CD4-positive, alpha-beta T cell treated with Interferon alpha-2 for 1 hour (primary cell): ENCODE measurements at regions not wholly inside any gene's neighbourhood (a gene's known extent, or its start where the extent isn't known, plus 50 kb on each side); places are given as distances from the start of the nearest gene placed in this dataset.

Experiments used
- DNase-seq, 2 donors: peaks; one replicate each; pipeline ENCODE4 v3.0.0-alpha.2; 2020 to 2022

DNA sequence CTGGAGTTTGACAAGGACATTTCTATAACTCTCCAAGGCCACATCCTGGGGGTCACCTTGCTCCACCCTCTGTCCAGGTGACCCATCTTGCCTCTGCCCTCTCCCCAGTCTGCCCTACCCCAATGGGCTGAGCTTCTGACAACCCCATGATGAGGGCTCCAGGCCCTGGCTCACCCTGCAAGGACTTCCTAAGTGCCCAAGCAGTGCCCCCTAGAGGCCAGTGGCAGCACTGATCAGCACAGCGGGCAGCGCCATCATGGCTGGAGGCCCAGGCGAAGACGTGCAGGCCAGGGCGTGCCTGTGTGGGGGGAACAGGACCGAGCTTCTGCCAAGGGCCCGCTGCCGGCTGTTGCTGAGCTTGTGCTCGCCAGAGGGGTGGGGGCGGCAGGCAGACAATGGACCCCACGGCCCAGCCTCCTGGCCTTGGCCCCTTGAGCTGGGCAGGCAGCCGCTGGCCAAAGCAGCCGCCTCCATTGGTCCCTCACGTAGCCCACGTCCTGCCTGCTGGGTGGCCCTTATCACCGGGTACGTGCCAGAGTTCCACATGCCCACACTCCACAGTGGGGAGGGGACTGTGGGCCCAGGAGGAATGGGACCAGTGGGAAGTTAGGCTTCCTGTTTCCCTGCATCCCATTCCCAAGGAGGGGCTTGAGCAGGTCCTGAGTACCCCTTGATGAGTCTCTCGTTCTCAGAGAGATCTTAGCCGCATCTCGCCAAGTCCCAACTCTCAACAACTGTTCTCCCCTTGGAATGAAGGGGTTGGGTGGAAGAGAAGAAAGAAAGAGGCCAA lies 64.3 kb downstream of the MRPL14 start:
- DNase-seq = peak; percentile 19 to 23

DNA sequence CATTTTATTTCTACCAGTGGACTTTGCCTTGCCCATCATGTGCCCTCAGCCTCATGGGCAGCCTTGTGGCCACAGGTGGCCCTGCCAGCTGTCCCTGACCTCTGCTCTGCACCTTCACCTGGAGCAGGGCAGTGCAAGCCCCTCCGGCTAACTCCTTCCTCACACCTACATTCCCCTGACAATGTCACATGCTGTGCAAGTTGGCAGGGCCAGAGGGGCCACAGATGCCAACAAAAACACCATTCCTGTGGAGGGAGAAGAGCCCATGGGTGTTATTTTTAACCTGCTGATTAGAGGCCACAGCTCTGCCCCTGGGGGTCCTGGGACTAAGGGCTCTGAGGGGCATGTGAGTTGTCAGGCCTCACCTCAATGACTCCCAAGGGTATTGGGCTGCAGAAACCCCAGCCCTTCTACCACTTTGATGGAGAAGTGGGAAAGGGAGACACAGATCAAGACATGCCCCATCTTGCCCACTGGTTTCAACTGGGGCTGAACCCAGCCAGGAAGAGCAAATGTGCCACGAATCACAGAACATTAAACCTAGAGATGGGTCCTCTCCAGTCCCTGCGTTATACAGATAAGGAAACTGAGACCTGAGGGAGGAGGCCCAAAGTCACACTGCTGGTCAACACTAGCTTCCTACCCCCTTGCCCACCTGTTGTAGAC lies 65.0 kb downstream of the MRPL14 start:
- DNase-seq = no peak

DNA sequence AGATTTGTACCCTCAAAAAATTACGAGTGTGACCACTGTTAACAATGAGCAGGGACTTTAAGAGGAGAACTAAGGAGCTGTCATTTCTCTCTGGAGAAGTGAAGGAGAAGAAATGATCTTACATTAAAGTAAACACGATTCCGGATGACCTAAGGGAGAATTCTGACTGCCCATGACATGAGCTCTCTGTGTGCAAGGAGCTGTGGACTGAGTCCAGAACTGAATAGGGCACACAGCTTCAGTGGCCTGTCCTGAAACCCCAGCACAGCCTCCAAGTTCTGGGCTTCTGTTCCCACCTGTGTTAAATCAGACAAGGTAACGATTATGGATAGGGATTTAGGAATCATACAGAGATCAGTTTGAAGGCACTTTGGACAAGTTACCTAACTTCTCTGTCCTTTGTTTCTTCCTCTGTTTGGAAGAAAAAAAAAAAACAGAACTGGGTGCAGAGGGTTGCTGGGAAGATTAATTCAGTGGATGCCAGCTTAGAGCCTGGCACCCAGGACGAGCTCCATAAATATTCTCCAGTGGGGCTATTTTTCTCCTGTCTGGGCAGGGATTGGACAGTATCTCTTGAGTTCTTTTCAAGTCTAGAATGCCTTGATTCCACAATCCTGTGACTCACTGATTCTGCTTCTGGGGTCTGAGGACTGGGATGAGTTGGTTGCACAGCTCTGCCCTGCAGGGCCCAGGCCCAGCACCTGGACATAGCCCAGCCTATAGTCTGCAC lies 65.7 kb downstream of the MRPL14 start:
- no peak for DNase-seq

DNA sequence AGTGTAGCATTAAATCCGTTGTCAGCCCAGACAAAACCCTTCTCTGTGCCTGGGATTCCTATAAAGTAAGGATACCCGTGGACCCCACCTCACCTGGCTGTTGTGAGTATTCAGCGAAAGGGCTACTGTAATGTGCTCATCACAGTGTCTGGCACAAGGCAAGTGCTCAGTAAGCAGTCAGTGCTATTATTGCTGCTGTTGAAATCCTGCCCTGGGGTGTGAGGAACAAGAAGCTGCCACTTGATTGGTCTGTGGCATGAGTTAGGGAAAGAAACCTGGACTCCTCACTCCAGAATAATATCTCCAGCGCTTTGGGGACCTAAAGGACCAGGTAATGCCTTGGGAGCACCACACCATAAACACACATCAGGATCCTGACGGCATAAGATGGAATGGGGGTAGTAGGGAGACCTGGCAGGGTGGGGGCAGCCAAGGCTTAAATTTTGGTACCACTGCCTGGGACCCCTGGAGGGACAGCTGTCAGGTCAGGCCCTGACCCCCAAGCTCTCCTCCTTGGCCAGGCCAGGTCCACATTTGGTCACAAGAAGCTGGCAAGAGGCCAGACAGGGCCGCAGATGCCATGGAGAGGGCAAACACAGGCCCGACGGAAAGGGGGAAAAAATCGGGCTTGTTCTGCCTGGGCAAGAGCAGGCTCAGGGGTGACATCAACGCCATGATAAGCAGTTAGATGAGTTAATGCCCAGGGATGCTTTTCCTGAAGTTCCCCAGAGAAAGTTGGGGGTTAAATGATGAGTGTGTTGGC lies 66.5 kb downstream of the MRPL14 start:
- DNase-seq = no peak

- peak in 1 of 2 donors; percentile 19 for DNase-seq
Measured at GRCh38 chr6:44059359-44060346, 67.6 kb downstream of the MRPL14 start.

DNA sequence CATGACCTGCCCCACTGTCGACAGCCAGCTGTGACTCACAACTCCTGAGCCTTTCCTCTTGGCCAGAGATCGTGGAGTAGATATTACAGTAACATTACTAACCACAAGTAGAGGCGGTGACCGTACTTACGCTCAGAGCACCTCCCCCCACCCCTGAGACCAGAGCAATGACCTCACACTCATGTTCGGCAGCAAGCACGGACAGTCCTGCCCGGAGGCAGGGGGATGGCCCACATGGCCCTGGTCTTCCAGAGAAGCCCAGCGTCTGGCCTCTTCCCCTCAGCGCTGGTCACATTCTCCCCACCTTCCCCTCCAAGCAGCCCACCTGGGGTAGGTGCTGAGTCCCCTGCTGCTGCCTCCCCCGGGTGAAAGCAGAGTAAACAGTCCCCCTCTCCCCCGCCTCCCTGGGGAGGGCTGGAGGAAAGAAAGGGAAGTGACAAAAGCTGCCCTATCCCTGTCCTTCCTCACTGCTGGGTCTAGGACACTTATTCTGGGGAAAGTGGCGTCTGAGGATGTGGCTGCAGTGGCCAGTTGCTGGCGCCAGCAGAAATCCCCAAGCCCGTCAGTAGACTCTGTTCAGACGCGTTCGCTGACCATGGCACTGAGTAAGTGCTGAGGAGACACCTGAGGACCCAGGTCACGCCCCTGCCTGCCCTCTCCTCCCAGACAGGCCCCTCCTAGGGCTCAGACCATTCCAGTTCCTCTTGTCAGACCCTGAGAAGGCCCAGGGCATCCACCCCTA lies 68.5 kb downstream of the MRPL14 start:
- DNase-seq = peak; percentile 33 to 83

DNA sequence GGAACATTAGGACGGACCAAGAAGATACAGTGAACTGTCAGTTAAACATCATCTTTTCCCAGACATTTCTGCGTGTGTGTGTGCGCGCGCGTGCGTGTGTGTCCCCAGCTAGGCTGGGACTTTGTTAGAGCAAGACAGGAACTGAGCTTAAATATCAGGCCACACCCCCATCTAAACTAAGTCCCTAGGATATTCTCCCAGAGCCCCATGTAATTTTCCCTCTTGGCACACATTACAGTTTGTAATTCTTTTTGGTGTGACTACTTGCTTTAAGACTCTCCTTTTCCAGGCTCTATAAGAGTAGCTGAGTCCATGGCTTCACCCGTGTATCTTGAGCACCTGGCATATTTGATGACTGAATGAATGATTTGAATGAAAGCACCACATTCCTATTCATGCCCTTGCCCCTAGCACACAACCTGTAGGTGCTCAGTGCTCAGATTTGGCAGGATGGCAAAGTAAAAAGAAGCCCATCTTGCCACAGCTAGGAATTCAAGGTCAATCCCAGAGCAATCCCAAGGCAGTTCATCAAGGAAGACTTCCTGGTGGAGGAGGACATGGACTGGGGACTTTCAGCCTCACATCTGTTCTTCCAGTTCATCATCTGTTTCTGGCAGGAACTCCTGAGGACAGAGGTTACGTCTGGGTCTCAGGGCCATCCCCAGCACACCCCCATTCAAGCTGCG lies 69.2 kb downstream of the MRPL14 start:
- DNase-seq = no peak

DNA sequence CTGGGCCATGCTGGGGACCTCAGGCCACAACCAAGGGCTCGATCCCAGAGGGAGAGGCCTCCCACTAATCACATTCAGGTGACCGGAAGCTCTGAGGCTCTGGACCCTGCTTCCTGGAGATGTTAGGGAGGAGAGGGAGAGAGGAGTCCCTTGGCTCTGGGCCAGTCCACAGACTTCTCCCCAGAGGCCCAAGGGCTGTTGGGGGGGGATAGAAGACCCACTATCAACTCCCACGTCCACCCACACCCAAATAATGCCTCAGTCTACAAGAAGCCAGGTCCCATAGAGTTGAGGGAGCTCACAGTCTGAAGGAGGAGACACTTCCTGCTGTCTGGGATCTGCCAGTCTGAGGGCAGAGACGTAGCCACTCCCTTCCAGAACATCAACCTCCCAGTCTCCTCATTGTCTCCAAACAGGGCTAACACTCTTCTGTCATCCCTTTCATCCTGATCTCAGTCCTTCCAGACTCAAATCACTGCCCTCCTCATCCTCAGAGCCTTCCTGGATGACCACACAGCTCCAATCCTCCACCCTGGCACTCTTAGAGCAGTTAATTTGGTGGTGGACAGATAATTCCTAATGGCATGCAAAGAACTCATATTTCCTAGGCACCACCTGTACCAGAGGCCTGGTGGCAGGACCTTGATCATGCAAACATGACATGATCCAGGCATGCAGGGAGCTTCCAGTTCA lies 69.9 kb downstream of the MRPL14 start:
- no peak for DNase-seq

DNA sequence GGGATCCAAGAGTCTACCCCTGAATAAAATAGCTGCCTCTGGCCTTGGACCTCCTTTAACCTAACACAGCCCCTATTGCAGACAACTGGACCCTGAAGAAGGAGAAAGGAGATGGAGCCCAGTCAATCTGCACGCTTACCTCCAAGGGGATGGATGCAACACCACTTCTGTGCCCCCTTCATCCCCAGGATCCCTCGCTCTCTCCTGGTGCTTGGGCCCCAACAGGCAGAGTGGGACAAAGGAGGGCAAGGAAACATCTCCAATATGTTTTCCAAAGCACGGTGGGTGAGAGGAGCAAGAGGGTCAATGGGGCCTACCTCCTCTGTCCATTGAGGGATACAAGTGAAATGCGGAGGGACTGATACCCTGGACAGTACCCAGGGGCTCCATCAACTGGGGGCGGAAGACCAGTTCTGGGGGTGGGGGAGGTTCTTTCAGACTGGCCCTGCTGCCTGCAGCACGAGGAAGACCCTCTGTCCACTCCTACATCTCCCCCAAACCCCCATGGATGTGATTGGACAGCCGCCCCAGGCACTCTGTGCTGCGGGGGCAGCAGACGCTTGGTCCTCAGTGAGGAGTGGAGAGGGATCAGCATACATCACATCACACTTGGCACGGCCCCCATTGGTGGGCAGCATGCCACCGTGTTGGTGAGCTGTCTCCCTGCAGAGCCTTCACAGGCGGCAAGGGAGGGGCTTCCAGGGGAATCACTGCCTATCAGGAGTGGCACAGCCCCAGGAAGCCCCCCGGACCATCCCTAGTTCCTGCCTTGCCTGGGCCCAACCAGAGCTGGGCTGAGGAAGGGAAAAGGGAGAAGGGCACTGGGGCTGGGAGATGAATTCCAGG lies 70.6 kb downstream of the MRPL14 start:
- no peak for DNase-seq

DNA sequence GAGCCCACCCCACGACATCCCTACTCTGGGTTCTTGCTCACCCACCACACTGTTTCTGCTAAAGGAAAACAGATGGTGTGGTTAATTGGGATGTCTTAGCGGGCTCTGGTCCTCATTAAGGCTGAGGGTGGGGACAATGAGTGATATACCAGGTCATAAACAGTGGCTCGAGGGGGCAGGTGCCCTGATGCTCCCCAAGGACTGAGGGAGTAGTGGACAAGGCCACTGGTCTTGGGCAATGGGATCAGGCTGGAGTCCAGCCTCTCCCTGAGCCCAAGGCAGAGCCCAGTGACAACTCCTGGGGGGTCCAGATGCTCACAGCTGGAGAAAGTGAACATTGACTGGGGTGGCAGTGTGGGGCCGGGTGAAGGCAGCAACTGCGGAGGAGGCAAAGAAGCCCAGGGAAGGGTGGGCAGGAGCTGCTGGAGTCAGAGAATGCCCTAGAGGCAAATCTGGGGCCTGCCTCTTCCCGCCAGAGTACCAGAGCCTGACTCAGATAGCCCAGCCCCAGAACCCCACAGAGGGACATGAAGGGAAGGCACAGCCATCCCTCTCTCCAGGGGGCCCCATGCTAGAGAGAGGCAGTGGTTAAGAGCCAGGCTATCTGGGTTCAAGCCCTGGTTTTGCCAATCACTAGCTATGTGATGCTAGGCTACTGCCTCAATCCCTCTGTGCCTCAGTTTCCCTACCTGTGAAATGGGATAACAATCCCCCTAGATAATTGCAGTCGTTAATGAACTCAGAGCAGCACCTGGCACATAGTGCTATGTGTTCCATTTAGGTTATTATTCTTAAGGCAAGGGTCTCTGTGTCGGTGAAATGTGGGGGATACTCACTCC lies 72.3 kb downstream of the MRPL14 start:
- no peak for DNase-seq

DNA sequence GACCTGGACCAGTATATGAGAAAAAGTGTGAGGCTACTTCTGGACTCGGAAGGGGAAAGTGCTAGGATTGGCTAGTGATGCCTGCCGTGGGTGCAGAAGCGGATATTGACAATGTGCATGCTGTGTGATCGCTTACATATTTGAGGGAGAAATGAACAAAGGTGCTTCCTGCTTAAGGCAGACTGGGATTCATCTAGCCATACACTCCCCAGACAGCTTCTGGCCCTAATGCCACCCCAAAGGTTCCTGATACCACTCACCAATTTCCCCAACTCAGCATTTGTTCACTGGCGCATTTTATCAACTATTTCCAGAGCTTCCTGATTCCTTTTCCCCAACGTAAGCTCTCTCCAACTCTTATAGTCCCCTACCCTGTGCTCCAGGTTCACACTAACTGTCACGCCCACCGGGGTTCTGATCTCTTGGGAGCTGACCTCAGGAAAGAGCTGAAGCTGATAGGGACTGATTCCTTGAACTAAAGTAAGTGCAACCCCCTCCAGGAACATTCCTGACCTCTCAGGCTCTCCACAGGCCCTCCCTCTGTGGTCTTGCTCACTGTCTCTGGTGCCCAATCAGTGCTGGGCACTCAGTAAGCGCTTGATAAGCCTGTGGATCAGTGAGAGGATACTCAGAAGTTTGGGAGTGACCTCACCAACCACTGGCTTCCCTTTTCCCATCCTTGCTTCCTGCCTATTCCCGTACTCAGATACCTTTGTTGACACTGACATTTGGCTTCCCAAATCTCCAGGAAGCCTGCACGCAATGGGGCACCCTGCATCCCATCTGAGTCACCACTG lies 73.3 kb downstream of the MRPL14 start:
- DNase-seq = no peak

DNA sequence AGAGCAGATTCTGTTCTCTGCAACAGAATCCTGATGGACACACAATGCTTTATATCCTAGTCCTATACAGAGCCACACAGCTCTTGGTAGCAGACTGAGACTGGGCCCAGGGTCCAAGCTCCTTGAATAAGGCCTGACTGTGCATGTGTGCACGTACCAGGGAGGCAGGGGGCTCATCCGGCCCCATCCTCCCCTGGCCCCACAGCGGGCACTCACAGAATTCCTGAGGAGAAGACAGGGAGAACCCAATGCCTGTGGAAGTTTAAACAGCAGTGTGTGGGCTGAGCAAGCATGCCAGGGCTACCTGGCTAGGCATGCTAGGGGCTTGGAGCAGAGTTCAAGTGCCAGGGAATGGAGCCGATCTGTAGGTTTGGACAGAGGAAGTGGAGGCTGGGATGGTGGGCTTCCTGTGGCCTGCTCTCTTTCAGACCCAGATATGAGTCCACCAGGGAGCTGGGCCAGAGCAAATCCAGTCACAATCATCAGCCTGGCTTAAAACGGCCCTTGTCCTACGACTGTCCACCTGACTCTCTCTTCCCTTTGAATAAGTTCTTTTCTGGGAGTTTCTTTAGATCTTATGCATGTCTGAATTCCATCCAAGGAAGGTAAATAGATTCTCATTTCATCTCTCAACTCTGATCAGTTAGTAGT lies 74.0 kb downstream of the MRPL14 start:
- DNase-seq = no peak

GRCh38 chr6:44052419-44053023 lies 74.7 kb downstream of the MRPL14 start:
- DNase-seq = peak in 1 of 2 donors; percentile 30

DNA sequence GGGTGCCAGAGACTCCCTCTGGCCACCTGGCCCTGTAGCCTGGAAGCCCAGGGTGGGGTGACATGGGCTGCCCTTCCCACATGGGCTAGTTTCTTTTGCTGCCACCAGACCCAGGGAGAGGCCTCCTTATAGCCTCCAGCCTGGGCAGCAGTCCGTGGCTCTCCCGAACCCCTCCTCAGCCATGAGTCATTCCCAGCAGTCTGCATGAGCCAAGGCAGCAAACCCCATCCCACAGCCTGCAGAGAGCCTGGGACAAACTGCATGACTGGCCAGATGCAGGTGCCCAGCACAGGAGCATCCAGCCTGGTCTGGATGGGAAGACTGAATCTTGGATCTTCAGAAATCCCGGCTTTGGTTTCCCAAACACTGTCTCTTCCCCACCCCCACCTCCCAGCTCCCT lies 75.7 kb downstream of the MRPL14 start:
- no peak for DNase-seq

DNA sequence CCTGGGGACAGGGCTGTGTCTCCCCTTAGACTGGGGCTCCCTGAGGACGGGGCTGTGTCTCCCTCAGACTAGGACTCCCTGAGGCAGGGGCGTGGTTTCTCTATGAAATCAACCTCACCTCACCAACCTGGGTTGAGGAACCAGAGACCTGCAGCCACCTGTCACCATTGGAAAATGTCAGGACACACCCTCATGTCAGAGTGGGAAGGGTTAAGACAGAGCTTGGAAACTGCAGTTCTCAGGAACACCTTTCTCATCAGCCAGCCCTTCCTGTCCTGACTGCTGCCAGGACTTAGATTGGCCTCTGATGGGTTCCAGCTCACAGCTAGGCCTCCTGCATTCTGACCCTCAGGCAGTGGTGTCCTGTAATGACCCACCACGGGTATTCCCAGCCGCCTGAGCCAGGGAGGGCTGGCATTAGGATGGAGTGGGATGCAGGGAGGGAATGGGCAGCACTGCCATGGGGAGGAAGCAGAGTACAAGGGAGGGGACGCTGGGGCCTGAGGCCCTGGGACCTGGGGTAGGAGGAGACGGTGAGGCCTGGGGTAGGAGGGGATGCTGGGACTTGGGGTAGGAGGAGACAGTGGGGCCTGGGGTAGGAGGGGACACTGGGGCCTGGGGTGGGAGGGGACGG lies 76.3 kb downstream of the MRPL14 start:
- DNase-seq = no peak
